PC-9 (cell line): ENCODE measurements at regions not wholly inside any gene's neighbourhood (a gene's known extent, or its start where the extent isn't known, plus 50 kb on each side); places are given as distances from the start of the nearest gene placed in this dataset.

Source experiments
- BruUV-seq: library from RNA; stranded (reverse); fragments of 400-500 nt; replicated peaks from 2 replicates; lab custom pipeline; 2021; lab: Mats Ljungman, UMichigan
- CTCF ChIA-PET: fragments of 300-600 bp; sonication (Branson Sonifier 250); formaldehyde crosslinking; loops from one replicate; lab custom pipeline; 2022; ENCODE audit warnings: antibody characterized with exemption; lab: Charles Lee
- POLR2A ChIA-PET: fragments of 300-600 bp; sonication (Branson Sonifier 250); formaldehyde crosslinking; loops from one replicate; lab custom pipeline; 2022; ENCODE audit warnings: antibody characterized with exemption; ENCODE audit not compliant: unreplicated experiment; lab: Charles Lee
- DNase-seq, 2 experiments: peaks; one replicate each; pipeline versions ENCODE4 v3.0.0 to v3.0.0-alpha.2; 2015 to 2022; ENCODE audit warnings: mixed read lengths in 1 of 2
- H2AFZ ChIP-seq: fragments of 200-600 bp; sonication (generic); 2 replicates; pipeline ENCODE4 v1.8.1; 2017; ENCODE audit warnings: antibody characterized with exemption
- H3F3A ChIP-seq: fragments of 200-600 bp; sonication (generic); 2 replicates; pipeline ENCODE4 v1.8.1; 2017; ENCODE audit warnings: antibody characterized with exemption, mild to moderate bottlenecking, low read depth; ENCODE audit not compliant: insufficient read depth
- H3K27ac ChIP-seq: fragments of 200-600 bp; sonication (generic); 2 replicates; pipeline ENCODE4 v1.6.1; 2016; ENCODE audit warnings: mixed run types
- H3K27me3 ChIP-seq: fragments of 200-600 bp; sonication (generic); 2 replicates; pipeline ENCODE4 v1.6.1; 2016; ENCODE audit warnings: low read depth, mixed run types; ENCODE audit not compliant: insufficient read depth
- H3K36me3 ChIP-seq: fragments of 200-600 bp; sonication (generic); 2 replicates; pipeline ENCODE4 v1.6.1; 2016; ENCODE audit warnings: low read depth, mixed run types
- H3K4me1 ChIP-seq: fragments of 200-600 bp; sonication (generic); replicated peaks from 2 replicates; pipeline ENCODE4 v1.6.1; 2016; ENCODE audit warnings: mixed run types; ENCODE audit not compliant: insufficient read depth
- H3K4me2 ChIP-seq: fragments of 200-600 bp; sonication (generic); 2 replicates; pipeline ENCODE4 v1.6.1; 2017; ENCODE audit warnings: mixed run types
- H3K4me3 ChIP-seq: fragments of 200-600 bp; sonication (generic); 2 replicates; pipeline ENCODE4 v1.6.1; 2016; ENCODE audit warnings: mixed run types
- H3K79me2 ChIP-seq: fragments of 200-600 bp; sonication (generic); 2 replicates; pipeline ENCODE4 v1.6.1; 2017; ENCODE audit warnings: low read depth, mixed run types
- H3K9me2 ChIP-seq: fragments of 200-600 bp; sonication (generic); 2 replicates; pipeline ENCODE4 v1.8.1; 2017; ENCODE audit warnings: mild to moderate bottlenecking; ENCODE audit not compliant: insufficient read depth
- H3K9me3 ChIP-seq: fragments of 200-600 bp; sonication (generic); 2 replicates; pipeline ENCODE4 v1.8.1; 2016; ENCODE audit warnings: low read depth; ENCODE audit not compliant: insufficient read depth
- H4K20me1 ChIP-seq: fragments of 200-600 bp; sonication (generic); 2 replicates; pipeline ENCODE4 v1.8.1; 2017; ENCODE audit not compliant: insufficient read depth
- CTCF ChIP-seq: fragments of 200-600 bp; sonication (generic); conservative IDR thresholded peaks from 2 replicates; pipeline ENCODE4 v1.6.1; 2017; ENCODE audit warnings: mixed run types, antibody characterized with exemption, mild to moderate bottlenecking, moderate library complexity
- EZH2 ChIP-seq: fragments of 200-600 bp; sonication (generic); IDR thresholded peaks from 2 replicates; pipeline ENCODE4 v1.8.0; 2017; ENCODE audit warnings: antibody characterized with exemption, low read depth
- intact Hi-C: fragments of 100-400 bp; cut with micrococcal nuclease; formaldehyde crosslinking; loops from one replicate; pipeline ENCODE4 v1.10.0; 2022; ENCODE audit not compliant: unreplicated experiment

- no peaks in the 10 kb centered on the region for H3K36me3 ChIP-seq
- no peaks in the 10 kb centered on the region for H3K4me1 ChIP-seq
- POLR2A ChIA-PET: no interaction called here
- no peaks in the 10 kb centered on the region for H3F3A ChIP-seq
- TF ChIP-seq CTCF (no peak), EZH2 (no peak)
- CTCF ChIA-PET: no interaction called here
- no peaks in the 10 kb centered on the region for H4K20me1 ChIP-seq
- H3K9me2 ChIP-seq: no peaks in the 10 kb centered on the region
- no peak overlapping the region for H3K27ac ChIP-seq
- no peaks in the 10 kb centered on the region for H3K27me3 ChIP-seq
- H3K9me3 ChIP-seq: no peaks in the 10 kb centered on the region
- no peaks in the 10 kb centered on the region for H3K79me2 ChIP-seq
- intact Hi-C loops: no loop called here
- DNase-seq: no peak
- no peak overlapping the region for H3K4me3 ChIP-seq
- no peak overlapping the region for H3K4me2 ChIP-seq
- BruUV-seq: no TSS peak
- H2AFZ ChIP-seq: no peak overlapping the region
Measured at GRCh38 chrX:95949588-95949987, 735.1 kb upstream of the DIAPH2 start.

GRCh38 chrX:95950679-95951078 is 734.0 kb upstream of the DIAPH2 start:
- no peaks in the 10 kb centered on the region for H3K27me3 ChIP-seq
- TF ChIP-seq CTCF (no peak), EZH2 (no peak)
- no peak overlapping the region for H3K4me2 ChIP-seq
- H3K4me3 ChIP-seq: no peak overlapping the region
- H3K79me2 ChIP-seq: no peaks in the 10 kb centered on the region
- intact Hi-C loops: no loop called here
- ChIA-PET POLR2A (no interaction called here), CTCF (no interaction called here)
- H3K9me3 ChIP-seq: no peaks in the 10 kb centered on the region
- no peak overlapping the region for H3K27ac ChIP-seq
- H3F3A ChIP-seq: no peaks in the 10 kb centered on the region
- no peaks in the 10 kb centered on the region for H3K9me2 ChIP-seq
- no peak for DNase-seq
- H3K4me1 ChIP-seq: no peaks in the 10 kb centered on the region
- H4K20me1 ChIP-seq: no peaks in the 10 kb centered on the region
- no peak overlapping the region for H2AFZ ChIP-seq
- BruUV-seq: no TSS peak
- H3K36me3 ChIP-seq: no peaks in the 10 kb centered on the region

- H3K9me2 ChIP-seq: no peaks in the 10 kb centered on the region
- H3K27ac ChIP-seq: no peak overlapping the region
- BruUV-seq: no TSS peak
- H3K4me3 ChIP-seq: no peak overlapping the region
- H3K4me1 ChIP-seq: no peaks in the 10 kb centered on the region
- no peak overlapping the region for H2AFZ ChIP-seq
- H3K4me2 ChIP-seq: no peak overlapping the region
- no peak for DNase-seq
- intact Hi-C loops: no loop called here
- no peaks in the 10 kb centered on the region for H3K79me2 ChIP-seq
- no peaks in the 10 kb centered on the region for H3K27me3 ChIP-seq
- no peaks in the 10 kb centered on the region for H3K36me3 ChIP-seq
- H4K20me1 ChIP-seq: no peaks in the 10 kb centered on the region
- no peaks in the 10 kb centered on the region for H3F3A ChIP-seq
- TF ChIP-seq CTCF (no peak), EZH2 (no peak)
- POLR2A ChIA-PET: no interaction called here
- no peaks in the 10 kb centered on the region for H3K9me3 ChIP-seq
- CTCF ChIA-PET: no interaction called here
Measured at GRCh38 chrX:95953564-95953963, 731.1 kb upstream of the DIAPH2 start.
